ENCODE measurements at regions not wholly inside any gene's neighbourhood (a gene's known extent, or its start where the extent isn't known, plus 50 kb on each side); places are given as distances from the start of the nearest gene placed in this dataset.

GRCh38 chr11:116460156-116460920, 312.4 kb downstream of the BUD13 start:
- H3K27ac Mint-ChIP-seq (ENCODE audit: unreplicated experiment) = no peak overlapping the region
- no peaks in the 10 kb centered on the region for H3K36me3 Mint-ChIP-seq (ENCODE audit: low read depth)
- no peaks in the 10 kb centered on the region for H3K9me3 Mint-ChIP-seq
- peaks cover 24% of the 10 kb centered on the region for H3K4me1 Mint-ChIP-seq
- TF ChIP-seq CTCF (conservative IDR thresholded peaks at IDR 0.05) = no peak
- H3K4me3 Mint-ChIP-seq = no peak overlapping the region
- DNase-seq (ENCODE audit: low read depth, low spot score) = no peak
- peaks cover 20% of the 10 kb centered on the region for H3K27me3 Mint-ChIP-seq (ENCODE audit: low read depth)

GRCh38 chr11:116459185-116460045, 313.4 kb downstream of the BUD13 start:
- Mint-ChIP-seq H3K27ac (ENCODE audit: unreplicated experiment) (no peak overlapping the region), H3K4me1 (peaks cover 24% of the 10 kb centered on the region), H3K4me3 (no peak overlapping the region), H3K36me3 (ENCODE audit: low read depth) (no peaks in the 10 kb centered on the region), H3K9me3 (no peaks in the 10 kb centered on the region), H3K27me3 (ENCODE audit: low read depth) (peaks cover 21% of the 10 kb centered on the region)
- no peak for TF ChIP-seq CTCF (conservative IDR thresholded peaks at IDR 0.05)
- DNase-seq (ENCODE audit: low read depth, low spot score) = no peak

DNA sequence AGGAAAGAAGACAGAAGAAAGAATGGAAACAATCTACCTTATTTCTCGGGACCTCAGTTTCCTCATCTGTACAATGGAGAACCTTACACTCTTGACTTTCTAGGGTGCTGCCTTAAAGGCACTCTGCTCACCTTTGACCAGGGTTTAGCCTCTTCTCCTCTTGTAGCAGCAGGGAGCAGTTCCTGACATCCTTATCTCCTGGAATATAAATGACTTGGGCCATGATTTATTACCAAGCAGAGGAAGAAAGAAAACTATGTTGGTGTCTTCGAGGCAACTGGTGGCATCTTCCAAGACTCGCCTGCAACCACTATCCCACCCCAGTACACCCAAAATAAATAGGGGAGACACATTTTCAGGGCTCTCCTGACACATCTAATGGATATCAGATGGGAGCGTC, 314.2 kb downstream of the BUD13 start:
- DNase-seq (ENCODE audit: low read depth, low spot score) = no peak
- Mint-ChIP-seq H3K4me1 (peaks cover 24% of the 10 kb centered on the region), H3K27ac (ENCODE audit: unreplicated experiment) (no peak overlapping the region), H3K4me3 (no peak overlapping the region), H3K27me3 (ENCODE audit: low read depth) (peaks cover 27% of the 10 kb centered on the region), H3K36me3 (ENCODE audit: low read depth) (no peaks in the 10 kb centered on the region), H3K9me3 (no peaks in the 10 kb centered on the region)
- no peak for TF ChIP-seq CTCF (conservative IDR thresholded peaks at IDR 0.05)

GRCh38 chr11:116457336-116458007, 315.3 kb downstream of the BUD13 start:
- no peaks in the 10 kb centered on the region for H3K36me3 Mint-ChIP-seq (ENCODE audit: low read depth)
- no peak for TF ChIP-seq CTCF (conservative IDR thresholded peaks at IDR 0.05)
- no peak overlapping the region for H3K4me3 Mint-ChIP-seq
- peaks cover 26% of the 10 kb centered on the region for H3K27me3 Mint-ChIP-seq (ENCODE audit: low read depth)
- DNase-seq (ENCODE audit: low read depth, low spot score) = no peak
- peaks cover 24% of the 10 kb centered on the region for H3K4me1 Mint-ChIP-seq
- H3K27ac Mint-ChIP-seq (ENCODE audit: unreplicated experiment) = peak overlapping the region; percentile 66
- no peaks in the 10 kb centered on the region for H3K9me3 Mint-ChIP-seq

GRCh38 chr11:116454951-116455350, 317.8 kb downstream of the BUD13 start:
- H3K4me1 Mint-ChIP-seq = peaks cover 20% of the 10 kb centered on the region

More at GRCh38 chr11:116454951-116455350, 317.8 kb downstream of the BUD13 start:
- Mint-ChIP-seq H3K27ac (ENCODE audit: unreplicated experiment) (no peak overlapping the region), H3K36me3 (ENCODE audit: low read depth) (peaks cover 7% of the 10 kb centered on the region), H3K27me3 (ENCODE audit: low read depth) (peaks cover 17% of the 10 kb centered on the region), H3K9me3 (peaks cover 7% of the 10 kb centered on the region), H3K4me3 (no peak overlapping the region)
- DNase-seq (ENCODE audit: low read depth, low spot score) = no peak
- TF ChIP-seq CTCF (conservative IDR thresholded peaks at IDR 0.05) = no peak
